K562 (cell line): ENCODE measurements at regions not wholly inside any gene's neighbourhood (a gene's known extent, or its start where the extent isn't known, plus 50 kb on each side); places are given as distances from the start of the nearest gene placed in this dataset.

Source experiments
- ATAC-seq: fragments of 200-7000 bp; cut with Tn5 transposase; 3 replicates; pipeline ENCODE4 v1.9.1; 2020; ENCODE audit warnings: moderate library complexity
- BruUV-seq: library from RNA; stranded (reverse); fragments of 400-500 nt; replicated peaks from 2 replicates; lab custom pipeline; 2021; lab: Mats Ljungman, UMichigan
- CTCF ChIA-PET: fragments of 300-600 bp; formaldehyde crosslinking; extraction: SDS; loops from one replicate; lab custom pipeline; 2021; ENCODE audit warnings: low intra/inter-chr PET ratio; lab: Yijun Ruan, JAX
- POLR2A ChIA-PET: fragments of 300-600, 350-650 bp; sonication (Branson Sonifier 250); formaldehyde crosslinking; extraction: SDS; loops from one replicate; lab custom pipeline; 2021; ENCODE audit warnings: antibody characterized with exemption, inconsistent platforms; lab: Yijun Ruan, JAX
- DNase-seq, 4 experiments: peaks; one replicate each; pipeline versions ENCODE4 v3.0.0 to v3.0.0-alpha.2; 2011 to 2018; ENCODE audit warnings: low spot score in 3 of 4, mixed read lengths in 3 of 4; ENCODE audit errors: extremely low read depth in 1 of 4
- FAIRE-seq: peaks from 2 replicates; lab custom pipeline; 2011; peaks lifted over from hg19 to GRCh38; lab: Jason Lieb, UNC
- H2AFZ ChIP-seq: 2 replicates; pipeline ENCODE4 v1.6.0; 2011; ENCODE audit warnings: low read depth, low read length, control low read depth, inconsistent platforms
- H3K27ac ChIP-seq: fragments of 200-600 bp; 3 replicates; pipeline ENCODE4 v1.8.0; 2011; ENCODE audit warnings: low read depth, mild to moderate bottlenecking, control low read depth, inconsistent platforms, low read length, moderate library complexity, mixed read lengths; ENCODE audit errors: extremely low read depth
- H3K27me3 ChIP-seq, 2 experiments: fragments of 300-600 bp in 1 of 2; 2 replicates in 1 of 2; 3 replicates in 1 of 2; pipeline versions ENCODE4 v1.6.0 to v1.8.0; 2011; ENCODE audit warnings: inconsistent platforms in 2 of 2, low read length in 2 of 2, mild to moderate bottlenecking in 1 of 2, mixed read lengths in 1 of 2, moderate library complexity in 1 of 2; ENCODE audit not compliant: control insufficient read depth in 2 of 2, insufficient read depth in 2 of 2
- H3K36me3 ChIP-seq: fragments of 300-600 bp; 3 replicates; pipeline ENCODE4 v1.8.0; 2011; ENCODE audit warnings: mild to moderate bottlenecking, low read length, inconsistent platforms; ENCODE audit not compliant: control insufficient read depth, insufficient read depth
- H3K4me1 ChIP-seq, 2 experiments: fragments of 200-600 bp in 1 of 2; replicated peaks in 1 of 2; 2 replicates in 1 of 2; 3 replicates in 1 of 2; pipeline versions ENCODE4 v1.5.1 to v1.8.0; 2011; ENCODE audit warnings: inconsistent platforms in 2 of 2, low read length in 2 of 2, mild to moderate bottlenecking in 1 of 2, mixed read lengths in 1 of 2, moderate library complexity in 1 of 2; ENCODE audit not compliant: control insufficient read depth in 2 of 2, insufficient read depth in 2 of 2
- H3K4me2 ChIP-seq: 2 replicates; pipeline ENCODE4 v1.6.1; 2011; ENCODE audit warnings: low read length, control low read depth, inconsistent platforms, mixed read lengths; ENCODE audit not compliant: insufficient read depth
- H3K4me3 ChIP-seq: fragments of 200-600 bp; sonication (generic), shearing (Covaris generic); 2 replicates; pipeline ENCODE4 v1.5.1; 2016; ENCODE audit warnings: control low read depth, inconsistent platforms
- H3K79me2 ChIP-seq: fragments of 200-600 bp; 3 replicates; pipeline ENCODE4 v1.8.0; 2011; ENCODE audit warnings: low read length, inconsistent platforms; ENCODE audit not compliant: control insufficient read depth, insufficient read depth
- H3K9ac ChIP-seq, 2 experiments: 2 replicates each; pipeline versions ENCODE4 v1.6.0 to v1.6.1; 2011; ENCODE audit warnings: low read depth in 2 of 2, low read length in 2 of 2, control low read depth in 1 of 2, inconsistent platforms in 1 of 2, mild to moderate bottlenecking in 1 of 2, mixed read lengths in 1 of 2; ENCODE audit not compliant: insufficient read depth in 1 of 2
- H3K9me1 ChIP-seq: one replicate; pipeline ENCODE4 v1.6.0; 2011; ENCODE audit warnings: inconsistent platforms, mild to moderate bottlenecking, low read length, moderate library complexity; ENCODE audit not compliant: control insufficient read depth, insufficient read depth
- H3K9me3 ChIP-seq: replicated peaks from 2 replicates; pipeline ENCODE4 v1.5.1; 2011; ENCODE audit warnings: low read depth, low read length, inconsistent platforms; ENCODE audit not compliant: control insufficient read depth, insufficient read depth
- H4K20me1 ChIP-seq: replicated peaks from 2 replicates; pipeline ENCODE4 v1.6.1; 2011; ENCODE audit warnings: low read length, inconsistent platforms, mixed read lengths; ENCODE audit not compliant: control insufficient read depth, insufficient read depth
- BACH1 ChIP-seq: fragments of 200-800 bp; sonication (Bioruptor generic); IDR thresholded peaks from 2 replicates; pipeline ENCODE4 v1.6.1; 2016; ENCODE audit warnings: missing genetic modification characterization, missing compliant biosample characterization
- GTF3C2 ChIP-seq: IDR thresholded peaks from 3 replicates; pipeline ENCODE4 v1.6.1; 2011; ENCODE audit warnings: borderline replicate concordance, mild to moderate bottlenecking, moderate library complexity; ENCODE audit not compliant: insufficient read length; ENCODE audit errors: extremely low read depth
- NKRF ChIP-seq: fragments of 450-650 bp; IDR thresholded peaks from 2 replicates; pipeline ENCODE4 v1.6.1; 2016; ENCODE audit warnings: borderline replicate concordance
- TEAD2 ChIP-seq: fragments of 450-650 bp; IDR thresholded peaks from 2 replicates; pipeline ENCODE4 v1.6.1; 2016; ENCODE audit warnings: missing genetic modification characterization, control low read depth, missing compliant biosample characterization
- TRIM28 ChIP-seq: fragments of 450-650 bp; IDR thresholded peaks from 2 replicates; pipeline ENCODE4 v1.6.1; 2017
- ZNF133 ChIP-seq: fragments of 250-450 bp; sonication (Bioruptor Pico); IDR thresholded peaks from 2 replicates; pipeline ENCODE4 v1.4.0; 2020; ENCODE audit warnings: mild to moderate bottlenecking
- ZNF175 ChIP-seq: fragments of 200-800 bp; sonication (Bioruptor generic); IDR thresholded peaks from 2 replicates; pipeline ENCODE4 v1.6.1; 2016; ENCODE audit warnings: low read depth, mild to moderate bottlenecking, missing genetic modification characterization, missing compliant biosample characterization
- ZNF311 ChIP-seq: fragments of 250-450 bp; sonication (Bioruptor Pico); IDR thresholded peaks from 2 replicates; pipeline ENCODE4 v1.4.0; 2020; ENCODE audit warnings: mild to moderate bottlenecking, moderate library complexity
- ZNF408 ChIP-seq: fragments of 250-450 bp; sonication (Bioruptor Pico); IDR thresholded peaks from 2 replicates; pipeline ENCODE4 v1.4.0; 2020; ENCODE audit warnings: low read depth, mild to moderate bottlenecking, moderate library complexity
- ZNF696 ChIP-seq: fragments of 250-450 bp; sonication (Bioruptor Pico); conservative IDR thresholded peaks from 2 replicates; pipeline ENCODE4 v1.4.0; 2020; ENCODE audit warnings: mild to moderate bottlenecking, moderate library complexity
- ZNF785 ChIP-seq: fragments of 250-450 bp; sonication (Bioruptor Pico); IDR thresholded peaks from 2 replicates; pipeline ENCODE4 v1.4.0; 2020; ENCODE audit warnings: mild to moderate bottlenecking
- WGBS: fragments of 100-300 bp; shearing (Covaris generic); methylation state at CpG from one replicate; pipeline ENCODE4 v1.1.6; 2016; ENCODE audit warnings: low coverage, mixed read lengths; ENCODE audit not compliant: insufficient coverage; ENCODE audit errors: missing lambda C conversion rate; 5-methylcytosine and 5-hydroxymethylcytosine counted together
- in situ Hi-C: fragments of 300-500 bp; cut with MboI; formaldehyde crosslinking; loops from 4 replicates; pipeline ENCODE4 v1.15.0; 2018; ENCODE audit warnings: inconsistent platforms, mixed read lengths
- intact Hi-C: fragments of 100-400 bp; cut with micrococcal nuclease; formaldehyde crosslinking; loops from 2 replicates; pipeline ENCODE4 v1.14.2; 2022

GRCh38 chr11:27604416-27604815 lies 95.8 kb downstream of the BDNF start:
- no TSS peak for BruUV-seq
- no peaks in the 10 kb centered on the region for H3K79me2 ChIP-seq
- ChIA-PET POLR2A (interaction anchor here (0.7 kb wide), 1 partner anchor 21 kb away, joined by 3 read pairs; no protein-coding TSS in a partner anchor), CTCF (no interaction called here)
- no peaks in the 10 kb centered on the region for H3K9me3 ChIP-seq
- DNase-seq (no peak), FAIRE-seq (no peak), ATAC-seq (no peak)
- no peak overlapping the region for H3K4me3 ChIP-seq
- no peaks in the 10 kb centered on the region for H3K9me1 ChIP-seq
- H3K27ac ChIP-seq: no peak overlapping the region
- 5% methylated on average over 2 of the region's 2 CpGs for WGBS
- H2AFZ ChIP-seq: no peak overlapping the region
- H3K36me3 ChIP-seq: no peaks in the 10 kb centered on the region
- H3K9ac ChIP-seq: no peak overlapping the region
- no peak for TF ChIP-seq ZNF311 (CRISPR knock-in tag)
- no peak for TF ChIP-seq ZNF133 (CRISPR knock-in tag)
- TF ChIP-seq BACH1 (tag): no peak
- no peak for TF ChIP-seq NKRF
- TF ChIP-seq TEAD2 (tag): no peak
- no peak for TF ChIP-seq TRIM28
- no peak for TF ChIP-seq ZNF175 (CRISPR knock-in tag)
- no peak for TF ChIP-seq GTF3C2
- no peak for TF ChIP-seq ZNF785
- TF ChIP-seq ZNF696 (CRISPR knock-in tag): no peak
- no peak for TF ChIP-seq ZNF408 (CRISPR knock-in tag)
- no peaks in the 10 kb centered on the region for H3K27me3 ChIP-seq
- no peak overlapping the region for H3K4me2 ChIP-seq
- H4K20me1 ChIP-seq: no peaks in the 10 kb centered on the region
- no peaks in the 10 kb centered on the region for H3K4me1 ChIP-seq
- intact Hi-C loops: no loop called here
- in situ Hi-C loops: no loop called here
